Lower leg skin (tissue), 4 donors: ENCODE measurements at regions not wholly inside any gene's neighbourhood (a gene's known extent, or its start where the extent isn't known, plus 50 kb on each side); places are given as distances from the start of the nearest gene placed in this dataset.

Source experiments
- DNase-seq, 2 donors: peaks; one replicate each; pipeline ENCODE4 v3.0.0-alpha.2; 2019; ENCODE audit warnings: low spot score in 2 of 2
- H3K4me3 ChIP-seq: fragments of 200-600 bp; sonication (generic); 2 replicates; pipeline ENCODE4 v1.5.1; 2017; ENCODE audit warnings: mild to moderate bottlenecking, low read depth; ENCODE audit not compliant: poor library complexity, severe bottlenecking
- POLR2A ChIP-seq, 2 donors: fragments of 450-650 bp; IDR thresholded peaks; one replicate each; pipeline ENCODE4 v1.6.1; 2016 to 2017; ENCODE audit warnings: antibody characterized with exemption in 2 of 2, mild to moderate bottlenecking in 1 of 2, moderate library complexity in 1 of 2
- WGBS, 2 donors: methylation state at CpG; one replicate each; pipeline ENCODE4 v1.1.5; 2018; 5-methylcytosine and 5-hydroxymethylcytosine counted together
- intact Hi-C: fragments of 100-400 bp; cut with DNase I; formaldehyde crosslinking; loops from one replicate; pipeline ENCODE4 v1.15.0; 2023; ENCODE audit warnings: low total_unique reads
- TF ChIP-seq, protein P1 (sequence below), 3 donors: fragments of 450-650 bp; IDR thresholded peaks; one replicate each; pipeline ENCODE4 v1.5.1; 2016; ENCODE audit warnings: antibody characterized with exemption in 3 of 3, mild to moderate bottlenecking in 3 of 3, moderate library complexity in 2 of 3

DNA sequence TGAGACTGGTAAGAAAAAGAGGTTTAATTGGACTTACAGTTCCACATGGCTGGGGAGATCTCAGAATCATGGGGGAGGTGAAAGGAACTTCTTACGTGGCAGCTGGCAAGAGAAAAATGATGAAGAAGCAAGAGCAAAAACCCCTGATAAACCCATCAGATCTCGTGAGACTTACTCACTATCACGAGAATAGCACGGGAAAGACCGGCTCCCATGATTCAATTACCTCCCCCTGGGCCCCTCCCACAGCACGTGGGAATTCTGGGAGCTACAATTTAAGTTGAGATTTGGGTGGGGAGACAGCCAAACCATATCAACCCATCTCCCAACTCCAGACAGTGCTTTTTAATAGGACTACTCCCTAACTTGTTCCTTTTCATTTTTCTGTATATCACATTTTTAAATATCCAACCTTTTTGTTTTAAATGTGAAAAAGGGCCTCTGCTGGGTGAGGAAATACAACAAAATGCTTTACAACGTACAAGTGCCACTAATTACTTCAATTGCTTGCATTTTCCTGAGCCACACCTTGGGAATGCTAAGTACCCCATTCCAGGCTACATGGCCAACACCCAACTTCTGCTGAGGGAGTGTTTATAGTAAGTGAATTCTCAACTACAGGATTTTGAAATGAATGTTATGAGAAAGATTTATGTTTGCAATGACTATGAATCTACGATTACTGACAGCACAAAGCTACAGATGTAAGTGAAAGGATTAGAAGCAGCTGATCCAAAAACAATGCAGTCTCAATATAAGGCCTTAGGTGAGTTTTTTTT, 294.1 kb upstream of the CD180 start:
- 71 to 75% methylated on average over 8 of the region's 8 CpGs for WGBS, 2 donors
- intact Hi-C loops = no loop called here
- TF ChIP-seq POLR2A (IDR thresholded peaks at IDR 0.05) = no peak
- DNase-seq = no peak
- H3K4me3 ChIP-seq = no peak overlapping the region

DNA sequence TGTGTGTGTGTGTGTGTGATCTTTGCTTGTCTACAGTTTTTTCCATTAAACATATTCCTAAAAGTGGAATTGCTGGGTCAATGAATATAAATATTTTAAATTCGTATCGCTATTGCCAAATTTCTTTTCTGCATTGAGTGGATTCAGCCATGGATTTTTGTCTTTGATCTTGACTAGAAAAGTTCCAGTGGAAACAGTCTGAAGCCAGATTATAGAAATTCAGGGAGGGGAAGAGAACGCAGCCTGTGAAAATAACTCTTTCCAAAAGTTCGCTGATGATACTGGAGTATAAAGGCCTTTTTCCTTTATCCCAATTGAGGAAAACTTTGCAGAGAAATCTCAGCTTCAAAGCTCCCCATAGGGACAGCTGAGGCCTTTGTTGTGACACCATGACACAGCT, 292.3 kb upstream of the CD180 start:
- no peak overlapping the region for H3K4me3 ChIP-seq
- intact Hi-C loops = no loop called here
- TF ChIP-seq, protein P1, sequence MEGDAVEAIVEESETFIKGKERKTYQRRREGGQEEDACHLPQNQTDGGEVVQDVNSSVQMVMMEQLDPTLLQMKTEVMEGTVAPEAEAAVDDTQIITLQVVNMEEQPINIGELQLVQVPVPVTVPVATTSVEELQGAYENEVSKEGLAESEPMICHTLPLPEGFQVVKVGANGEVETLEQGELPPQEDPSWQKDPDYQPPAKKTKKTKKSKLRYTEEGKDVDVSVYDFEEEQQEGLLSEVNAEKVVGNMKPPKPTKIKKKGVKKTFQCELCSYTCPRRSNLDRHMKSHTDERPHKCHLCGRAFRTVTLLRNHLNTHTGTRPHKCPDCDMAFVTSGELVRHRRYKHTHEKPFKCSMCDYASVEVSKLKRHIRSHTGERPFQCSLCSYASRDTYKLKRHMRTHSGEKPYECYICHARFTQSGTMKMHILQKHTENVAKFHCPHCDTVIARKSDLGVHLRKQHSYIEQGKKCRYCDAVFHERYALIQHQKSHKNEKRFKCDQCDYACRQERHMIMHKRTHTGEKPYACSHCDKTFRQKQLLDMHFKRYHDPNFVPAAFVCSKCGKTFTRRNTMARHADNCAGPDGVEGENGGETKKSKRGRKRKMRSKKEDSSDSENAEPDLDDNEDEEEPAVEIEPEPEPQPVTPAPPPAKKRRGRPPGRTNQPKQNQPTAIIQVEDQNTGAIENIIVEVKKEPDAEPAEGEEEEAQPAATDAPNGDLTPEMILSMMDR (IDR thresholded peaks at IDR 0.05) = no peak
- no peak for TF ChIP-seq POLR2A (IDR thresholded peaks at IDR 0.05)
- DNase-seq = no peak
- WGBS, 2 donors = 88 to 90% methylated on average over 4 of the region's 4 CpGs

DNA sequence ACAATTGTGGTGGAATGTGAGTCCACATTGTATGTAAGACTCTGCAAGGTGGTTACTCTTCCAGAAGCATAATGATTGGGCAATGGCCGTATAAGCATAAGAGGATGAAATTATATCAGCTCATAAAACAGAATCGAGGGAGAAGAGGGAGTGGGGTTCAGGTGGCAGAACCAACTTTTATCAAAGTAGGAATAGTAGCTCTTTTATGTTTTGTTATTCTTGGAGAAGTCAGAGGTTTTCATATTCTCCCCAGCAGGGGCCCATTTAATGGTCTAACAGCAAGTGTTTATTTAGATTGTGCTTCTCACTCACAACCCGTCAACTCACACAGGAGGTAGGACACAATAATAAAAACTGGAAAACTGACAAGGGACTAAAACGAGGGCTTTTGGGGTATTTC, 291.3 kb upstream of the CD180 start:
- intact Hi-C loops = no loop called here
- TF ChIP-seq POLR2A (IDR thresholded peaks at IDR 0.05) = no peak
- TF ChIP-seq, protein P1 (IDR thresholded peaks at IDR 0.05) = no peak
- WGBS, 2 donors = 78 to 80% methylated on average over 4 of the region's 4 CpGs
- DNase-seq = no peak
- H3K4me3 ChIP-seq = no peak overlapping the region

DNA sequence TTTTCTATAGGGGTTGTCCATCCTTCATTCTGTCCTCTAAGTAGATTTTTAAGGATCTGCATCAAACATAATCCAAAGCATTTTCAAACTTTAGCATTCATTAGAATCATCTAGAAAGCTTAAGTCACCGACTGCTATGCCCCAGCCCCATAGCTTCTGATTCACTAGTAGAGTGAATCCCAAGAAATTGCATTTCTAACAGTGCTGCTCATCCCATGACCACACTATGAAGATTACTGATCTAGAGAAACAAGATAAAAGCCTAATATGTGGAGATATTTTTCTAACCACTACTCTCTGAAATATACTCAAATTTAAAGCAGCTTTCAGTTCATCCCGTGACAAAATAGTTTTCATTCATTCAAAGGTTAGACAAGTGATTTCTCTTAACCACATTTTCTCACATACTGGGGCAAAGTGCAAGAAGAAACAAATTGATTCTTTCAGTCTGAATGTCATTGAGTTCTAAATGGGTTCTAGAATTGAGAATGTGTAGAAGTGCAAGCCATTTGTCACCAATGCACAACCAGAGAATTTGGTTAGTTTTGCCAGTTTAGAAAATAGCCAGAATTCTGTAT, 286.9 kb upstream of the CD180 start:
- DNase-seq = no peak
- intact Hi-C loops = no loop called here
- H3K4me3 ChIP-seq = no peak overlapping the region
- 81 to 87% methylated on average over 2 of the region's 2 CpGs for WGBS, 2 donors
- TF ChIP-seq, protein P1 (IDR thresholded peaks at IDR 0.05) = no peak
- no peak for TF ChIP-seq POLR2A (IDR thresholded peaks at IDR 0.05)

DNA sequence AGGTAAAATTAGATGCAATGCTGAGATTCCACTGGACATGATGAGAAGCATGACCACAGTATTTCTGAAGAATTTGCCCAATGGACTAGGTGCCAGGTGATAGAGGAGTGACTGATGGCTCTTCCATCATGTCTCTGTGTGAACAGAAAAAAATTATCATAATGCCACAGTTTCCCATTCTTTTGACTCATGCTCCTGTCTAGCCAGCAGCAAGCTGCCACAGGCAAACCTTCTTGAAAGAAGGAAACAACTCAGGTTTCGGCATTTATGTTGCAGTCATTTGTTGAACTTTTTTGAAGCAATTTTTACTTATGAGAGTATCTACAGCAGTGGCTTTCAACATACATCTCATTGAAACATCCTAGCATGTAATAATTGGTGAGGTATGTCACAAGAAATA, 284.8 kb upstream of the CD180 start:
- TF ChIP-seq POLR2A (IDR thresholded peaks at IDR 0.05) = no peak
- TF ChIP-seq, protein P1 (IDR thresholded peaks at IDR 0.05) = no peak
- H3K4me3 ChIP-seq = no peak overlapping the region
- DNase-seq = no peak
- intact Hi-C loops = no loop called here
- WGBS, 2 donors = 78 to 95% methylated on average over 1 of the region's 1 CpG

DNA sequence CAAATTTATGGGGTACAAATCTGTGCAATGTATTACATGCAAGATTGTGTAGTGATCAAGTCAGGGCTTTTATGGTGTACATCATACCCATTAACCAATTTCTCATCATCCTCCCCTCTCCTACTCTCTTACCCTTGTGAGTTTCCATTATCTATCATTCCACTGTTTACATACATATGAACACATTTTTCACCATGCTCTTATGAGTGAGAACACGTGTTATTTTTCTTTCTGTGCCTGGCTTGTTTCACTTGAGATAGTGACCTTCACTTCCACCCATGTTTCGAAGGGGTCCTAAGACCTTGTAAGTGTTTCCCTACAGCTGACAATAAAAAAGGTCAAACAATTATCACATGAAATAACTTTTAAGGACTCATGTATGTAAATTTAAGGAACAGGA, 281.7 kb upstream of the CD180 start:
- DNase-seq = no peak
- intact Hi-C loops = no loop called here
- H3K4me3 ChIP-seq = no peak overlapping the region
- WGBS, 2 donors = 88 to 93% methylated on average over 2 of the region's 2 CpGs
- TF ChIP-seq, protein P1 (IDR thresholded peaks at IDR 0.05) = no peak
- no peak for TF ChIP-seq POLR2A (IDR thresholded peaks at IDR 0.05)
